HPDE6-E6E7 (cell line): ENCODE measurements at regions not wholly inside any gene's neighbourhood (a gene's known extent, or its start where the extent isn't known, plus 50 kb on each side); places are given as distances from the start of the nearest gene placed in this dataset.

Source experiments
- DNase-seq: peaks from one replicate; pipeline ENCODE4 v3.0.0; 2011; ENCODE audit warnings: missing footprints; ENCODE audit errors: extremely low spot score

GRCh38 chr7:11895337-11895736 is 63.3 kb upstream of the THSD7A start:
- no peak for DNase-seq

DNA sequence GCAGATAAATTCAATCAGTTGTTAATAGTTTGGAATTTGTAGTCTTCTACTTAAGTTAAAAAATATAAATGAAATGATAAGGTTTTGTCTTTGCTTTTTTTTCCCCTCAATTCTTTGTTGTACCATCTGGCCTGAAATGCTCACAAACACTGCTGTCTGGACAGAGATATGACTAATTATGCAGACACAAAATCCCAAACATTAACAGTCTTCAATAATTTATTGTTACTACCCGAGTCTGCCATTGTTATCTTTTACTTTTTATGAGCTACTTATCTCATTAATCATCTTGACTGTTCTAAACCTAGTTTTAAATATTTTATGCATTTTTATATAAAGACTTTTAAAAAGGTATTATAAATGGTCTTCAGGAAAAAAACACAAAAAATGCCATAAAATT is 64.7 kb upstream of the THSD7A start:
- no peak for DNase-seq

- no peak for DNase-seq
Observed at GRCh38 chr7:11899247-11899646, 67.2 kb upstream of the THSD7A start.

- no peak for DNase-seq
Observed at GRCh38 chr7:11910253-11910652, 78.3 kb upstream of the THSD7A start.

GRCh38 chr7:11911900-11912299 is 79.9 kb upstream of the THSD7A start:
- DNase-seq = no peak

GRCh38 chr7:11914645-11915044 is 82.6 kb upstream of the THSD7A start:
- DNase-seq = no peak

- DNase-seq = no peak
Observed at GRCh38 chr7:11923376-11923930, 91.5 kb upstream of the THSD7A start.

DNA sequence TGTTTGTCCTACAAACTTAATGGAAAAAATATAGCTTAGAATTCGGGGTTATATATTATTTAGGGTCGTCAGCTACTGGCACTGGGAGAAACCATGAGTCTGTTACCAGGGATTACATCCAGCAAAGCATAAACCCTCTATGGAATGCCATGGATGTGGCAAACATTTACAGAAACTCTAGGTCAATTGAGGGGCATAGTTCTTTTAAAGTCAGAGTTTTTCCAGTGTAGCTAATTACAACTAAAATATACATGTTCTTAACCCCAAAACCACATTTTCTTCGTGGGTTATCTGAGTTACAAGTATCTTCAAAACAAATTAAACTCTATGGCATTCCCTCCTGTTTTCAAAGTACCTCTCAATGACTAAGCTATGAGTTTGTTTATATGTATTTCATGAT is 99.3 kb upstream of the THSD7A start:
- no peak for DNase-seq

DNA sequence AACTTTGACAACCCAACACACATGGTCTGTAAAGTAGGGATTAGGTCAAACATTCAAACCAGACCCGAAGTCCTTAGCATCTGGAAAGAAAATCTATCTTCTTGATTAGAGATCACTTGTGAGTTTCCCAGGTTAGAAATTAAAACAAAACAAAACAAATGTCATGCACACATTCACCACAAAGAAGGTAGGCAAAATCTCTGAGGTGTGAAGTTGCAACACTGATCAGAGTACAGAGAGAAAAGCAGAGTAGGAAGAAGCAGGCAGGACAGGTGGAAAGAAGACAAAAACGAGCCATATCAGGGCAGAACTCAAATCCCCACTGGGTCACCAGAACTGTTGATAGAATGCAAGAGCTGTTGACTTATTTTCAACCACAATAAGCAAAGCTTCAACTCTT is 102.8 kb upstream of the THSD7A start:
- DNase-seq = no peak

DNA sequence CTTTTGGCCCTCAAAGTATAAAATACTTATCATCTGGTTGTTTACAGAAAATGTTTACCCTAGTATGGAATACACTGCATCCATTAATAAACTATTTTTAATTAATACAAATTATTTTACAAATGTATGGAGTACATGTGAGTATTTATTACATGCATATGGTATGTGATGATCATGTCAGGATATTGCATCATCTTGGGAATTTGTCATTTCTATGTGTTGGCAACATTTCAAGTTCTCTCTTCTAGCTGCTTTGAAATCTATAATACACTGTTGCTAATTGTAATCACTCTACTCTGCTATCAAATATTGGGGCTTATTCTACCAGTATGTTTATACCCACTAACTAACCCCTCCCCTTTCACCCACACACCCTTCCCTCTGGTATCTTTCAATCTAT is 103.9 kb upstream of the THSD7A start:
- no peak for DNase-seq

- no peak for DNase-seq
Observed at GRCh38 chr7:11946794-11947193, 114.8 kb upstream of the THSD7A start.

DNA sequence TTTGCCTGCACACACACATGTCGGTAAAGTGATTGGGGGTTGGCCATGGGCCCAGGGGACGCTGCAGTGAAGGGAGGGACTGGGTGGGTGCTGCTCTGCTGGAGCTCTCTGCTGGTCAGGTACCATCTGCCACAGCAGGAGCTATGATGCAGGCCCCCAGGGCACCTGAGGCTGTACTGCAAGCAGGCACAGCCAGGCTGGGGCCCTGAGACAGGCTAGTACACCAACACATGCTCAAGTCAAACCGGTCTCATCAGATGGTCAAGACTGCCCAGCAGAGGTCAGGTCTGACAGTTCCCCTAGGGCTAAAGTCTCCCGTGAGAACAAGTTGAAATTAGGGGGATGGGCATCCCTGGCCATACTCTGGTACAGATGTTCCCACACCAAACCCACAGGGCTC is 118.3 kb upstream of the THSD7A start:
- DNase-seq = no peak

DNA sequence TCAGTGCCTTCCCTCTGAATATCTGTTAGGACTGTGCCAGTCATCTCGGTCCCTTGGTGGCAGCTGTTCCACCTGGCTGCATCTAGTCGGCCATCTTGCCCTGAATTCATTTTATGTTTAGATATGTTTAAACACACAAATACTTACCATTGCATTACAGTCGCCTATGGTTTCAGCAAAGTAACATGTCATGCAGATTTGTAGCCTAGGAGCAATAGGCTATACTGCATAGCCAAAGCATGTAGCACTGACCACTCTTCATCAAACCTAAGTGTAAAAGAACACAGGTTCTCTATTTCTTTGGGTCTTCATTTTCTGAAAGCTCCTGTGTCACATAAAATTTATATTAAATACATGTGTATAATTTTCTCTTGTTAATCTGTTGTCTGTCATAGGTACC is 118.9 kb upstream of the THSD7A start:
- no peak for DNase-seq

GRCh38 chr7:11951909-11952308 is 119.9 kb upstream of the THSD7A start:
- DNase-seq = no peak

GRCh38 chr7:11952972-11953371 is 121.0 kb upstream of the THSD7A start:
- no peak for DNase-seq

GRCh38 chr7:11956991-11957390 is 125.0 kb upstream of the THSD7A start:
- no peak for DNase-seq

DNA sequence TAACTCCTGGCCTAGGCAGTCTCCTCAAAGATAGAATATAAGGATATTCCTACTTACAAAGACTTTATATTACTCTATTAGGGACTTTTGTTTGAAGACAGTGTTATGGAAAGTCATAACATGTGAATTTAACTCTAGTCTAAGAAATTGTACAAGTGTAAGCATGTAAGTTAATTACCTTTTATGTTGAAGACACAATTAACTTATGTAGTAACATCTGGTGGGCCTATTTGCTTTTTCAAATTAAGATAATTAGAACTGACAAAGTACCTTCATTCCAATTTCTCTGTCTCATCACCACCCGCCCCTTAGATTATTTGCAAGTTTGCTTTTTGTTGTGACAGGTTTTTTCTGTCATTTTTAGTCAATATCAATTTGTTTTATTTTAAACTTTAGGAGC is 126.0 kb upstream of the THSD7A start:
- DNase-seq = no peak

DNA sequence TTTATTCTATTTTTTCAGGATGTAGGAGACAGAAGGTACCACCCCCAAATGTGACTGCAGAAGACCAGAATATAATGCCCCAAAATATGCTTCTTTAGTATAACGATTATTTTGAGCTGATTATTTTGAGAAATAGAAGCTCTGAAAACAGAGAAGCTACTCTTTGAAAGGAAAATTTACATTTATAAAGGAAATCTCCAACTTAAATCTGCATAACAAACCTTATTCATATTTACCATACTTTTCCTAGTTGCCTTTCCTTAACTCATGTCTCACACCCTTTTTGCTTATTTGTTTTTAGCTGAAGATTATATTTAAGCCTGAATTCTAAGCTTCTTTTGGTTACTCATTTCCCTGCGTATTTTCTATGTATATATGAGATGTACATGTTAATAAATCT is 127.1 kb upstream of the THSD7A start:
- DNase-seq = no peak

- no peak for DNase-seq
Observed at GRCh38 chr7:11960621-11961020, 128.6 kb upstream of the THSD7A start.

DNA sequence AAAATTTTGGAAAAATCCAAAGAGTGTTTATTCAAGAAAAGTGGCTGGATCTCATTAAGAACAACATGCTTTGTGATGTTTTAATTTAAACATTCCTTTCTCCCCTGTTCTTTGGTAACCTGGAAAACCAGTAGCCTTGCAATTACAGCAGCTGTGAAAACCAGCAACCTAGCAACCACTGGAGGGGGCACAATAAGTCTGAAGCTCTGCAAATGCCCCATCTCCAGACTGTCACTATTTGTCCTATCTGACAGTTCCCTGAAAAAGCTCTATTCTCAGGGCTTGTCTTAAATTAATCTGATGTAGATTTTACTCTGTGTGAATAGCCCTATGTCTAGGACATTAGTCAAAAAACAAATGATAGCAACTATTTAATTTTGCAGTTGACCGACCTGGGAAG is 137.6 kb upstream of the THSD7A start:
- DNase-seq = no peak

- no peak for DNase-seq
Observed at GRCh38 chr7:11970132-11970531, 138.1 kb upstream of the THSD7A start.

DNA sequence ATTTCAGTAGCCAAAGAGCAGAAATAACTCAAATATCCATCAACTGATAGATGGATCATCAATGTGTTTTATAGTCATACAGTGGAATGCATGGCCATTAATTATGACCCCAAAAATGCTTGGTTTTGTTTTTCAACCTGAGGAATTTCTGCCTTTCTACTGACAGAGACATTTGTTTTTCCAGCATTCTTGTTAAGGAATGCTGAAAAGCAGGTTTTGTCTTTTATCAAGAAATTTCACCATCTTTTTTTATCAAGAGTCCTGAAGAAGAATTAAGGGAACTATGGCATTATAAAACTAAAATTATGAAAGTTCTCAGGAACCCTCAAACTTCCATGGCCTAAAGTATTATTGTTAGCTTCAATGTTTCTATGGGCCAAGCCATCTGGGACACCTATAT is 153.4 kb upstream of the THSD7A start:
- DNase-seq = no peak

DNA sequence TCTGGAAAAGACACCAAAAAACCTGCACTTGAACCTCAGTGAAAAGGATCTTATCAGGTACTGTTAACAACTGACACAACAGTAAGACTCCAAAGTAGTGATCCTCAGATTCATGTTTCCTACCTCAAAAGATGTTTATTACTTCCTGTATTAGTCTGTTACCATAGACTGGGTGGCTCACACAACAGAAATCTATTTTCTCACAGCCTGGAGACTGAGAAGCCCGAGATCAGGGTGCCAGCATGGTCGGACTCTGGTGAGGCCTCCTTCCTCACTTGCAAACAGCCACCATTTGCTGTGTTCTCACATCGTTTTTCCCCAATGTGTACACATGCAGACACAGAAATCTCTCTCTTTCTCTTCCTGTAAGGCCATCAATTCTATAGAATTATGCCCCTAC is 154.0 kb upstream of the THSD7A start:
- DNase-seq = no peak

- no peak for DNase-seq
Observed at GRCh38 chr7:11988186-11988585, 156.2 kb upstream of the THSD7A start.

DNA sequence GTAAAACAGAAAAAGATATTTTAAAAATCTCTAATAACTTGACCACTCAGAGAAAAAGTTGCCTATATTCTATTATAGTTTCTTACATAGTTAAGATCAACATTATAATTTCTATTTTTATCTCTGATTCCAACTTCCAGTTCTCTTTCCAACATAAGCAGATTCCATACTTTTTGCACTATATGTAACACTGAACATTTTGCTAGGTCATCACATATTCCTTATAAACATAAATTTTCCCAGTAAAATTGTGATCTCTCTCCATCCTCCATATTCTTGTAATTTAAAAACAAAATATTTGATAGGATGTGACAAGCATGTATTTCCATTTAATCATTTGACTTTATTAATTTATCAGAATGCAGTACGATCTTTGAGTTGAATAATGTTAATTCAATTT is 170.4 kb upstream of the THSD7A start:
- DNase-seq = no peak
